ENCODE measurements at regions not wholly inside any gene's neighbourhood (a gene's known extent, or its start where the extent isn't known, plus 50 kb on each side); places are given as distances from the start of the nearest gene placed in this dataset.
A peak's percentile ranks its signal among the peaks of the same experiment; 100 is the strongest.

DNA sequence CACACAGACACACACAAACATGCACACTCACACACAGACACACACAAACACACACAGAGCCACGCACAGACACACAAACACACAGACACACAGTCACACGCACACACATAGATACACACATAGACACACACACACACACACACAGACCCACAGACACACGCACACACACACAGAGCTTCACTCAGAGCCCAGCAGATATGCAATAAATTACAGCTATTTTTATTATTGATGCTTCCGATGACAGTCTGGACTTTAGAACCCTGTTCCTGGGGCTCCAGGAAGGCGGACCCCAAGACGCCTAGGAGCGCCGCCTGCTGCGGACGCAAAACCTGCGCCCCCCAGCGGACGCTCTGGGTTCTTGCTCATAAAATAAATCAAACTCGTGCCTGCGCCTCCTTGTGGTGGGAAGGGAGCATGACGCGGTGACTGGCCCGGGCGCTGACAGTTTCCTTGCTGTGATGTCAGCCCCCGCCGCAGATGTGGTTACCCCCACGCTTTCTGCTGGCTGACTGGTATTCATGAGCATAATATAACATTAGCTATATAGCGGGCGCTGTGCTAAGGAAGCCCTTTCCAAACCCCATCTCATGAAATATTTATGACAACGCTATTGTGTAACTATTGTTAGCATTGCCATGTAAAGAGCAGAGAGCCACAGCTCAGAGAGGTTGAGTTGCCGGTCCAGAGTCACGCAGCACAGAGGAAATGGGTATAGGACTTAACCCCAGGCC lies 64.4 kb upstream of the TM9SF2 start:
- DNase-seq: peak; percentile 98

DNA sequence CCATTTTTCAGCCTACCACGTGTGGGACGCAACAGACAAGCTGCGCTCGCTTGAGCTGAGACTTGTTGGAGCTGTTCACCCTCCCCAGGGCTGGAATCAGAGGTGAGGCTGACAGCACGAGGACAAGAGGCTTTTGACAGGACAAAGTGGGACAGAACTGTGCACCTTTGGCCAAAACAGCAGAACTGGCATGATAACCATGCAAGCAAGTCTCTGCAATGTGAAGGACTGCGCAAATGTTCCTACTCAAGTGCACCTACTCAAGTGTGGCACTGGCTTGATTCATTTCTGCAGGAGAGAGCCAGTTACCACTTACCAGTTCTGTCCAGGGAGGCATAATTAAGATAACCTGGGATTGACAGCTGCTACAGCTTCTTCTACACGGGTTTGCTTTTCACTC lies 62.2 kb upstream of the TM9SF2 start:
- DNase-seq: no peak

DNA sequence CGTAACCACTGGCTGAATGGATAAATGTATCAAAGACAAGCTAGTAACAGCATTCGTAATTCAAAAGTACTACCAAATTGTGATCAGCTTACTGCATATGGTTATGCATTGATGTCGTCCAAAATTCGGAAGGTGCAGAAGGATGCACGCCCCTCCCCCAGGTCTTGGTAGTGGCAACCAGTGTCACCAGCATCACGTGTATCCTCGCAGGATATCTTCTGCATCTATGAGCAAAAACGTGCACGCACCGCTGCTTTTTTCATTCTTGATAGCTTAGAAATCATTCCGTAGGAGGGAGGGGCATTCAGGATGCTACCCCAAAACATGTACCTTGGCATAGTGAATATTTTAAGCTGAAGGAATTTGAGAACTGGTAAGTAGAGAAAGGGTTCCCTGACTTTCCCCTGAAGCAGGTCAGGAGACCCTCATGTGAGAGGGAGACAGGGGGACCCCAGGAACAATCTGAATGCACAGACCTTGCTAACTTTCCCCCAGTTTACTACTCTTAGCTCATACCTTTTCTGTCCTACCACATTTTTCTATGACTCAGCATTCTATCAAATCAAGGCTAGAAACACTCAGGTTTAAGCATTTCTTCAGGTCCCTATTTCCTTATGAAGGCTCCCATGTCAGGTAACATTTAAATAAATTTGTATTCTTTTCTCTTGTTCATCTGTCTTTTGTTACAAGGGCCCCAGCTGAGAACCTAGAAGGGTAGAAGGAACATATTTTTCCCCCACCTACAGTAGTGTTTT lies 61.2 kb upstream of the TM9SF2 start:
- no peak for DNase-seq

DNA sequence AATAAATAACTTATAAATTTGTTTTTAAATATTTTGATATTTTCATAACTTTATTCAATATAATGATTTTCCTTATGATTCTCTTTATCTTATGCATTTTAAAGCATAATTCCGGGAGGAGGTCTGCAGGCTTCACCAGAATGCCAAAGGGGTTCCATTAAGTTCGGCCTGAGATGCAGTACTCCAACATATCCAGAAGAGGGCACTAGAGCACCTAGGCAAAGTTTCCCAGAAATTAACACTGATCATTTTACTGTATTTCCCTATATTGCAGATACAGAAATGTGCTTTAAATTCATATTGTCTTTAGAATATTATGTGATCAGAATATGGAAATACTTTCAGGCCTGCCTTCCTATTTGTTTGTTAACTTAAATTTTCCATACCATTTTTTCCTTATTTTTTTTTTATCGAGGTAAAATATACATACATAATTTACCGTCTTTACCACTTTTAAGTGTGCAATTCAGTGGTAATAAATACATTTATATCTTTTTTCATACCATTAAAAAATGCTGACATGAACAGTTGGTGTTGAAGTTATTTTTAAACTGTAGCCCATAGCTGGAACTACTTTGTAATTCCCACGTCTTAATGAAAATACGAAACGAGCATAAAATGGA lies 58.9 kb upstream of the TM9SF2 start:
- peak; percentile 79 for DNase-seq

DNA sequence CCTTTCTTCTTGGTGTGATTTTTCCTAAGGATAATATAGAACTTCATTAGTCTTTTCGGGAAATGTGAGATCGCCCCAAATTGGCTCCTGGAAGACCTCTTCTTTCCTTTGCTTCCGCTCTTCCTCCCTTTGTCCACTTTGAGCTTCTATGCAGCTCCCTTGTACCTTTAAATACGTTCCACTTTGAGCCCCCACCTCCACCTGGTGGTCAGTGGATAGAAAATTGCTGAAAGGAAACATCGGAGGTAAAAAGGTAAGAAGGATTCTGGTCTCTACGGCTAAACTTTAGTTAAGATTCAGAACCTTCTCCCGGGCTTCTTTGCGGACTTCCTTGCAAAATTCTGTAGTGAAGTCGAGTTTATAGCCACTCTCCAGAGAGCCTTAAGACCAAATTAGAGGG lies 55.0 kb upstream of the TM9SF2 start:
- DNase-seq: no peak

DNA sequence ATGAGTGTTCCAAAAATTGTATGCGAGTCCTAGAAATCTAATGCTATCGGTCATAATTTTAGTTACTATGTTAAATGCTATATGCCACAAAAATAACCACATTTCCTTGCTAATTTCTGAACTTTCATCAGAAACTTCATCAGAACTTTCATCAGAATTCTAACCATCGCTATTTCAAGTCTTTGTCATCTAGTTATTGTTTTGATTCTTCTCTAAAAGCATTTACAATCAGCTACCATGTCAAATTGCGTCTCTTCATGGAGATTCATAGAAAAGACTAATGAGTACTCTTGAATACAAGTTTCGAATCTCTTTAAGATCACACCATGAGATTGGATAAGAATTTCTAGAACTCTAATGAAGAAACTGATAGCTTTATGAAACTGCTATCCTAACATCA lies 52.7 kb upstream of the TM9SF2 start:
- DNase-seq: no peak

DNA sequence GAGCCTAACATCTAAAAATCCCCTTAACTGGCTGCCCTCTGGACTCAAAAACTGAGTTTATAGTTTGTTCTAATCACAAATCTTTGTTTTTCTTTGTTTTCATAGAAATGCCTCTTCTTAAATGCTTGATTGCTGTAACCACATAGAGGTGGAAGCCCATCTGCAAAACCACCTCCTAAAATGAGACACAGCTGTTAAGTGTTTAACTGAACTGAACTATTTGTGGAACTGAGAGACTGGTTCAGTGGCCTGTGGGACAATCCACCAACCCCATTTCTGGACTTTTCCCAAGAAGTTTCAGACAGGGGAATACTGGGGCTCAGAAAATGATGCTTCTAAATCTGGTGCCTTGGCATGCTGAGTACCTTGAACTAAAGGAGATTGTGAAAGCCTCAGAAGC lies 50.9 kb upstream of the TM9SF2 start:
- DNase-seq: no peak
